ENCODE measurements at regions not wholly inside any gene's neighbourhood (a gene's known extent, or its start where the extent isn't known, plus 50 kb on each side); places are given as distances from the start of the nearest gene placed in this dataset.

DNA sequence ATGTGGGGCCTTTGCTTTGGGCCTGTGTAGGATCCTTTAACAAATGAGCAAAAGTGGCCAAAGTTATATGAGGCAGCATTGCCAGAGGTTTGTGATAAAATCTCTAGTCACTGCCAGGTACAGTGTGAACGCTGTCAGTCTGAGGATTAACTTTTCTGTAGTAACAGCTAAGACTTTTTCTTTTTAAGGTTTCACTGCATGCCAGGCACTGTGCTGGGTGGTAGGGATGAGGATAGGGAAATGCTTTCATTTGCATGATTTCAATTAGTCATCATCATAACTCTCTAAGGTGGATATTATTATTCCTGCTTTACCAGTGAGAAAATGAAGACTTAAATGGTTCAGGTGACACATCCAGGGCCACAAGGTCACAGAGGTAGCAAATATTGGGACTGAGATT is 79.7 kb upstream of the BMPER start:
- H3K9ac ChIP-seq (ENCODE audit: low read length) = no peak overlapping the region
- no peaks in the 10 kb centered on the region for H4K20me1 ChIP-seq (ENCODE audit: insufficient read depth, low read depth, low read length)
- no peaks in the 10 kb centered on the region for H3K4me1 ChIP-seq (ENCODE audit: low read length)
- H3K79me2 ChIP-seq (ENCODE audit: low read length) = no peaks in the 10 kb centered on the region
- no peak overlapping the region for H3K27ac ChIP-seq (ENCODE audit: low read length)
- no peak overlapping the region for H2AFZ ChIP-seq (ENCODE audit: low read length)
- H3K9me2 ChIP-seq (replicated peaks; ENCODE audit: insufficient read depth, low read length) = 0 out of 2 replicates have a peak, but pooled peaks cover 3% of the 10 kb centered on the region
- H3K4me2 ChIP-seq (ENCODE audit: low read depth, low read length, poor library complexity, severe bottlenecking) = no peak overlapping the region
- H3K9me3 ChIP-seq (ENCODE audit: low read length) = no peaks in the 10 kb centered on the region
- no peaks in the 10 kb centered on the region for H3K36me3 ChIP-seq (ENCODE audit: insufficient read depth, low read length)
- H3K27me3 ChIP-seq (ENCODE audit: low read length) = peaks cover 3% of the 10 kb centered on the region; the same call in 1 of the 2 replicates
- no peak overlapping the region for H3K4me3 ChIP-seq (ENCODE audit: low read length)
- DNase-seq = no peak

DNA sequence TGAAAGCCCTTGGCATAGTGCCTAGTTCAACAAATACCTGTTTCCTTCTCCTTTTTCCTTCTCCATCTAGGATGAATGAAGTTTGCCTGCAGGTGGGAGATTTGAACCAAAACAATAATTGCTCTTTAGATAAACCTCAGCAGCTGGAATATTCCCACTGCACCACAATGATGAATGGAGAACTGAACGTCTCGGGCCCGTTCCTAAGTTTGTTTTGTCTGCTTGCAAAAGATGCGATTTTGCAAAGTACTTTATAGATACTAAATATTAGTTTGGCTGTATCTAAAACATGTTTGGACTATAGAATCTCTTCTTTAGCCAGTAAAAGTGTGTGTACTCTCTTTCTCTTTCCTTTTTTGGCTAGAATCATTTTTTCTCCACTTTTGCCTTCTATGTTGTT is 75.8 kb upstream of the BMPER start:
- H2AFZ ChIP-seq (ENCODE audit: low read length) = no peak overlapping the region
- no peaks in the 10 kb centered on the region for H3K79me2 ChIP-seq (ENCODE audit: low read length)
- H3K9me3 ChIP-seq (ENCODE audit: low read length) = no peaks in the 10 kb centered on the region
- H3K9me2 ChIP-seq (replicated peaks; ENCODE audit: insufficient read depth, low read length) = no peaks in the 10 kb centered on the region
- H3K4me1 ChIP-seq (ENCODE audit: low read length) = no peaks in the 10 kb centered on the region
- no peaks in the 10 kb centered on the region for H3K36me3 ChIP-seq (ENCODE audit: insufficient read depth, low read length)
- no peak overlapping the region for H3K27ac ChIP-seq (ENCODE audit: low read length)
- H4K20me1 ChIP-seq (ENCODE audit: insufficient read depth, low read depth, low read length) = no peaks in the 10 kb centered on the region
- no peaks in the 10 kb centered on the region for H3K27me3 ChIP-seq (ENCODE audit: low read length)
- DNase-seq = no peak
- no peak overlapping the region for H3K4me3 ChIP-seq (ENCODE audit: low read length)
- no peak overlapping the region for H3K4me2 ChIP-seq (ENCODE audit: low read depth, low read length, poor library complexity, severe bottlenecking)
- no peak overlapping the region for H3K9ac ChIP-seq (ENCODE audit: low read length)

DNA sequence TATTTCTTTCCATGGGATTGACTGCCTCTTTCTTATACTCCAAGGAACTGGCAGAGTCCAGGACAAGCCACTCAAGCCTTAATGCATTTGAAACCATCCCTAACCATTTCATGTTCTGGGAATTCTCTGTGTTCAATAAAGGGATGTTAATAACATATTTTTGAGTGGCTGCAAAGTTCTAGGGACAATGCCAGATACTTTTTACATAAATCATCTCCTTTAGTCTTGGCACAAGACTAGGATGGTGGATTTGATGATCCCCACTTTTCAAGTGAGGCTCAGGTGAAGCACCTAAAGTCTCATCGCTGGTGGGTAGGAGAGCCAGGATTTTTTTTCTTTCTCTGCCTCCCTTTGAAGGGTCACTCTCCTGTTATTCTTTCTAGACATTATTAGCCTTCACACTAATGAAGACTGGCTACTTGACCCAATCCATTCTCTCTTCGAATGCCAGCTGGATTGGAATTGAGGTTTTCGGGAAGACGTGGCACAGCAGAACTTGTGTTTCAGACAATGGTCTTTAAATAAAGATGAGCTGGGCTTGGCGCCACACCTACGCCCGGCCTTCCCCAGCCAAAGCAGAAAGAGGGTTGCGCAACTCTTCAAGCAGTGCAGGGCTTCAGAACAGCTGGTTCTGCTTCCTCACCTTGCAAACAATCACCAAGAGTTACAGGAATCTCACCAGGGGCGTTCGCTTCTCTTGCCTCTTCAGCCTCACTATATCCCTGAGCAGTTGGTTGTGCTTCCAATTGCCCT is 73.8 kb upstream of the BMPER start:
- H3K4me1 ChIP-seq (ENCODE audit: low read length) = no peaks in the 10 kb centered on the region
- no peaks in the 10 kb centered on the region for H3K36me3 ChIP-seq (ENCODE audit: insufficient read depth, low read length)
- H3K4me2 ChIP-seq (ENCODE audit: low read depth, low read length, poor library complexity, severe bottlenecking) = no peak overlapping the region
- no peaks in the 10 kb centered on the region for H3K9me3 ChIP-seq (ENCODE audit: low read length)
- H3K79me2 ChIP-seq (ENCODE audit: low read length) = no peaks in the 10 kb centered on the region
- no peak overlapping the region for H3K9ac ChIP-seq (ENCODE audit: low read length)
- H3K27me3 ChIP-seq (ENCODE audit: low read length) = no peaks in the 10 kb centered on the region
- peak; percentile 43 for DNase-seq
- no peaks in the 10 kb centered on the region for H3K9me2 ChIP-seq (replicated peaks; ENCODE audit: insufficient read depth, low read length)
- no peak overlapping the region for H3K27ac ChIP-seq (ENCODE audit: low read length)
- no peak overlapping the region for H3K4me3 ChIP-seq (ENCODE audit: low read length)
- no peaks in the 10 kb centered on the region for H4K20me1 ChIP-seq (ENCODE audit: insufficient read depth, low read depth, low read length)
- H2AFZ ChIP-seq (ENCODE audit: low read length) = no peak overlapping the region

DNA sequence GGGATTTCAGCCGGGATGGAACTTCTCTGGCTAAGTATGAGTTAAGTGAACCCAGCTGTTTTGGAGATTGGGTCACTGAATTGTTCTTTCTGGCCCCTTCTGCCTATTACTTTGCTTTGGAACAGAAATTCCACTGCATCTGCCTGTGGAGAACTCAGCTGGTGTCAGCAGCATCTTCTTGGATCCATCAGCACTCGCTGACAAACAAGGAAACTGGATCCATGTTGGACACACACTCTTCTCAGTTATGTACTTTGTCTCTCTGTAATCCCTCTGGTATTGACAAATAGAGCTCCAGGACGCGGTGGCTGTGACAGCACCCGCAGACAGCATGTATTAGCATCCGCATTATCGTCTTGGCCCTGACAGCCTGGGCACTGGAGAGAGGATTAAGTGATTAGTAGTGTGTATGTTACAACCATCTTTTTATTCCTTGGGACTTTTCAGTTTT is 73.0 kb upstream of the BMPER start:
- Histone ChIP-seq H3K36me3 (ENCODE audit: insufficient read depth, low read length) (no peaks in the 10 kb centered on the region), H3K9me3 (ENCODE audit: low read length) (no peaks in the 10 kb centered on the region)

DNA sequence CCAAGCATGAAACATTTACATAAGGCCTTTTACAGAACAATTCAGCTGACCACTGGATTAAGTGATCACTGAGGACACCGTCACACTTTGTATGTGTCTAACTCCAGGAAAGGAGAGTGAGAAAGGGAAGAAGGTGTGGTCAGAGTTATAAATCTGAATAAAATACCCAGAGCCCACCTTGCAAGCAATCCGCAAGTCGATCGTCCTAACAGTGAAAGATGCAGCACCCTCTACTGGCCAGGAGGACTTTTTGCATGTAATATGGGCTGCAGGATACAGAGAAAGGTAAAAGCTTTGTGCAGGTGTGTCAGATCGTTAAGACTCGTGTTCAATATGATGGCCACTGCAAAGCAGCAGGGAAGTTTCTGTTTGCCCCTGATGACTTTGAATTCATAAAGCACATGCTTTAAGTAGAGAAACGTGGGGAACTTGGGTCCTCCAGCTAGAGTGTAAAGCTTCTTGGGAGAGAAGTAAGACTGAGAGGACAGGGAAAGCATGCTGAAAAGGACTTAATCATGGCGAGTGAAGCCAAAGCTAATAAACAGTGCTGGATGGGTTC is 68.5 kb upstream of the BMPER start:
- Histone ChIP-seq H3K36me3 (ENCODE audit: insufficient read depth, low read length) (no peaks in the 10 kb centered on the region), H3K4me1 (ENCODE audit: low read length) (no peaks in the 10 kb centered on the region), H3K4me2 (ENCODE audit: low read depth, low read length, poor library complexity, severe bottlenecking) (no peak overlapping the region), H3K4me3 (ENCODE audit: low read length) (no peak overlapping the region), H3K9ac (ENCODE audit: low read length) (no peak overlapping the region), H4K20me1 (ENCODE audit: insufficient read depth, low read depth, low read length) (no peaks in the 10 kb centered on the region), H2AFZ (ENCODE audit: low read length) (no peak overlapping the region), H3K9me2 (replicated peaks; ENCODE audit: insufficient read depth, low read length) (no peaks in the 10 kb centered on the region), H3K9me3 (ENCODE audit: low read length) (no peaks in the 10 kb centered on the region), H3K27me3 (ENCODE audit: low read length) (no peaks in the 10 kb centered on the region), H3K27ac (ENCODE audit: low read length) (no peak overlapping the region), H3K79me2 (ENCODE audit: low read length) (no peaks in the 10 kb centered on the region)
- DNase-seq = peak; percentile 78

More for the DNA sequence above, 73.0 kb upstream of the BMPER start:
- Histone ChIP-seq H3K4me1 (ENCODE audit: low read length) (no peaks in the 10 kb centered on the region), H3K27me3 (ENCODE audit: low read length) (no peaks in the 10 kb centered on the region), H3K4me2 (ENCODE audit: low read depth, low read length, poor library complexity, severe bottlenecking) (no peak overlapping the region), H3K79me2 (ENCODE audit: low read length) (no peaks in the 10 kb centered on the region), H3K9me2 (replicated peaks; ENCODE audit: insufficient read depth, low read length) (no peaks in the 10 kb centered on the region), H2AFZ (ENCODE audit: low read length) (no peak overlapping the region), H3K9ac (ENCODE audit: low read length) (no peak overlapping the region), H4K20me1 (ENCODE audit: insufficient read depth, low read depth, low read length) (no peaks in the 10 kb centered on the region), H3K4me3 (ENCODE audit: low read length) (no peak overlapping the region), H3K27ac (ENCODE audit: low read length) (no peak overlapping the region)
- no peak for DNase-seq

DNA sequence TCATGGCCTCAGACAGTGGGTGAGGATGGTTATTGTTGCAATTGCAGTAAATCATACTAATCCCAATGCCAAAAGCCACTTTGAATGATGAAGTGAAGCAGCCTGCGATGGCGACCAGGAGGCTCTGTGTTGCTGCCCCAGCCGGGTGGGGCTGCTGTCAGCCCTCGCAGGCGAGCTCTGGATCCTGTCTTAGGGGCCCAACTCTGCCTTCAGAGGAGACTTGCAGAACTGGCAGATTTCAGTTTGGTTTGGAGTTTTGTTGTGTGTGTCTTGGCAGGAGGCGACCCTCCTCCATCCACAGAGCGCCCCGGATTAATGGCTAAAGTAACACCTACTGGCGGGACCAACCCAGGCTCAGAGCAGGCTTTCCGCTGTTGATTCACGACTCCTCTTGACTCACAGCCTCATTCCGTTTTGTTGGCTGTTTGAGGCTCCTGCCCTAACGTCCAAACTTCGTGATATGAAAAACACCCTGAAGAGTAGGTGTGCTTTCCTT is 67.9 kb upstream of the BMPER start:
- Histone ChIP-seq H3K4me2 (ENCODE audit: low read depth, low read length, poor library complexity, severe bottlenecking) (no peak overlapping the region), H3K9ac (ENCODE audit: low read length) (no peak overlapping the region)

DNA sequence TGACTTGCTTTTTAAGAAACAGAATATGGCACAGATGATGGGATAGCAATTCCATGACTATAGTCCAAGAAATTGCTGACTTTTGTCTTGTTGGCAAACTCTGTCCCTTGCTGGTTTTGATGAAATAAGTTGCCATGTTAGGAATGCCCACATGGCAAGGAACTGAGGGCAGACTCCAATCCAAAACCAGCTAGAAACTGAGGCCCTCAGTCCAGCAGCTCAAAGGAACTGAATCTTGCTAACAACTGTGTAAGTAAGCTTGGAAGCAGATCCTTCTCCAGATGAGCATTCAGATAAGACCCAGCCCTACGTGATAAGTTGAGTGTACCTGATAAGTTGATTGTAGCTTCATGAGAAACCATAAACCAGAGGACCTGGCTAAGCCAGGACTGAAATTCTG is 64.3 kb upstream of the BMPER start:
- no peaks in the 10 kb centered on the region for H3K27me3 ChIP-seq (ENCODE audit: low read length)
- H3K4me2 ChIP-seq (ENCODE audit: low read depth, low read length, poor library complexity, severe bottlenecking) = no peak overlapping the region
- H3K27ac ChIP-seq (ENCODE audit: low read length) = no peak overlapping the region
- no peaks in the 10 kb centered on the region for H4K20me1 ChIP-seq (ENCODE audit: insufficient read depth, low read depth, low read length)
- no peaks in the 10 kb centered on the region for H3K9me2 ChIP-seq (replicated peaks; ENCODE audit: insufficient read depth, low read length)
- no peak overlapping the region for H3K4me3 ChIP-seq (ENCODE audit: low read length)
- H3K9me3 ChIP-seq (ENCODE audit: low read length) = no peaks in the 10 kb centered on the region
- H3K79me2 ChIP-seq (ENCODE audit: low read length) = no peaks in the 10 kb centered on the region
- H3K4me1 ChIP-seq (ENCODE audit: low read length) = no peaks in the 10 kb centered on the region
- DNase-seq = no peak
- H3K36me3 ChIP-seq (ENCODE audit: insufficient read depth, low read length) = no peaks in the 10 kb centered on the region
- no peak overlapping the region for H3K9ac ChIP-seq (ENCODE audit: low read length)
- no peak overlapping the region for H2AFZ ChIP-seq (ENCODE audit: low read length)

More for the DNA sequence above, 67.9 kb upstream of the BMPER start:
- Histone ChIP-seq H3K27ac (ENCODE audit: low read length) (no peak overlapping the region), H2AFZ (ENCODE audit: low read length) (no peak overlapping the region), H3K4me3 (ENCODE audit: low read length) (no peak overlapping the region), H3K79me2 (ENCODE audit: low read length) (no peaks in the 10 kb centered on the region), H4K20me1 (ENCODE audit: insufficient read depth, low read depth, low read length) (no peaks in the 10 kb centered on the region), H3K9me3 (ENCODE audit: low read length) (no peaks in the 10 kb centered on the region), H3K9me2 (replicated peaks; ENCODE audit: insufficient read depth, low read length) (no peaks in the 10 kb centered on the region), H3K4me1 (ENCODE audit: low read length) (no peaks in the 10 kb centered on the region), H3K27me3 (ENCODE audit: low read length) (no peaks in the 10 kb centered on the region), H3K36me3 (ENCODE audit: insufficient read depth, low read length) (no peaks in the 10 kb centered on the region)
- no peak for DNase-seq

DNA sequence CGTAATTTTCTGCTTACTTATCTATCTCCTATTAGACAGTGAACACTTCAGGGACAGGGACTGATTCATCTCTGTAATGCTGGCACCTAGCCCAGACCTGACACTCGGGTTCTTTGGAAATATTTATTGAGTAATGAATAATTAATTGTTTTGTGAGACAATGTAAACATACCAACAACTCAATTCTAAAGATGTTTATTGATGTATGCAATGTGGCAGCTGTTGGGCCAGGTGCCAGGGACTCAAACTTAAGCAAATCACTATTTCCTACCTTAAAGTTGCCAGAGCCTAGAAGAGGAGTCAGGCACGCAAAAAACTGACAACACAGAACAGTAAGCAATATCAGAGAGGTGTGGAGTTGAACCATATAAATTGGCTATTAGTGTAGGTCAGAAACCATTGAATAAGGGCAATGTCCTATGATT is 63.6 kb upstream of the BMPER start:
- no peaks in the 10 kb centered on the region for H3K27me3 ChIP-seq (ENCODE audit: low read length)
- no peaks in the 10 kb centered on the region for H3K9me2 ChIP-seq (replicated peaks; ENCODE audit: insufficient read depth, low read length)
- H4K20me1 ChIP-seq (ENCODE audit: insufficient read depth, low read depth, low read length) = no peaks in the 10 kb centered on the region
- H3K4me1 ChIP-seq (ENCODE audit: low read length) = no peaks in the 10 kb centered on the region
- no peak overlapping the region for H3K27ac ChIP-seq (ENCODE audit: low read length)
- no peak overlapping the region for H3K9ac ChIP-seq (ENCODE audit: low read length)
- no peaks in the 10 kb centered on the region for H3K9me3 ChIP-seq (ENCODE audit: low read length)
- no peak overlapping the region for H3K4me3 ChIP-seq (ENCODE audit: low read length)
- H3K4me2 ChIP-seq (ENCODE audit: low read depth, low read length, poor library complexity, severe bottlenecking) = no peak overlapping the region
- no peaks in the 10 kb centered on the region for H3K36me3 ChIP-seq (ENCODE audit: insufficient read depth, low read length)
- no peak overlapping the region for H2AFZ ChIP-seq (ENCODE audit: low read length)
- no peaks in the 10 kb centered on the region for H3K79me2 ChIP-seq (ENCODE audit: low read length)
- no peak for DNase-seq

Measured in Karpas-422 (cell line).